ENCODE measurements at regions not wholly inside any gene's neighbourhood (a gene's known extent, or its start where the extent isn't known, plus 50 kb on each side); places are given as distances from the start of the nearest gene placed in this dataset.
"Not testable (repeated sequence)": the region's sequence is repeated elsewhere in the genome, so short reads cannot be mapped to it uniquely, and the experiment has no call there.

DNA sequence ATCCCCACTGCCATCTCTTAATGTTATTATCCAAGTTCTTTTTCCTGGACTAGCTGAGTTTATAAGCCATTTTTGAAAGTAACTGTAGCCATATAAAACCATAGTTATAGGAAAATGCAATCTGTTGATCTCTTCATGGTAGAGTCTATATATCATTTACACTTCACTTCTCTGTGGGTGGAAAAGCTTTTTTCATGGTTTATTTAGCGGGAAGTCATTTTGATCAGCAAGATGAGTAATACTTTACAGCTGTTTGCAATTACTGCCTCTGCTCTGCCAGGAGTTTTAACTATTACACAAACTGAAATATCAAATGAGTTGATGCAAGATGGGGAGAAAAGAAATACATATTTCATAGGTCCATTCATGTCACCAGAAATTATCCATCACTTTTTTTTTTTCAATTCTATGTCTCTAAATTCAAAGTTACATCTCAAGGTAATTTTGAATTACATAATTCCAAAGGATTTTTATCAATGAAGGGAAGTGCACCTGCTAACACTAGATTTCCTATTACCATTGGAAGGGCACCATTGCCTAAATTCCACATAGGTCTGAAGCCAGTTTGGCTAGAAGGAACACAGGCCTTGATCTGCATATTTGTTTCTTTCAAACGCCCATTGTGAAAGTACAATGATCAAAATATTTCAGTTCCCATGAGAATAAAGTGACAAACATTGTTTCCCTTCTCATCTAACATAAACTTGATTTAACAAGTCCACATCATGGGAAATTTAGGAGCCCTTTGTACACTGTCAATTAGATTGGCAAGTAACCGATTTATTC lies 296.7 kb downstream of the ZNF326 start:
- Histone ChIP-seq H3K4me1 (ENCODE audit: control insufficient read depth, insufficient read depth, low read length) (no peaks in the 10 kb centered on the region), H3K9me3 (ENCODE audit: control insufficient read depth, low read length) (no peaks in the 10 kb centered on the region), H3K9ac (ENCODE audit: extremely low read depth, low read length, poor library complexity, severe bottlenecking) (no peak overlapping the region), H3K36me3 (ENCODE audit: control insufficient read depth, insufficient read depth, low read length) (no peaks in the 10 kb centered on the region), H3K4me3 (ENCODE audit: low read length) (no peak overlapping the region), H3K27ac (ENCODE audit: low read depth, low read length) (no peak overlapping the region), H3K27me3 (ENCODE audit: control insufficient read depth, insufficient read depth, low read length, poor library complexity, severe bottlenecking) (no peaks in the 10 kb centered on the region)
- Mint-ChIP-seq H3K9me3 (no peaks in the 10 kb centered on the region), H3K27ac (no peak overlapping the region), H3K4me3 (no peak overlapping the region), H3K36me3 (ENCODE audit: low read depth) (no peaks in the 10 kb centered on the region), H3K27me3 (ENCODE audit: insufficient read depth) (no peaks in the 10 kb centered on the region), H3K4me1 (peaks cover 7% of the 10 kb centered on the region)
- DNase-seq, result no peak
- TF ChIP-seq, protein P1, sequence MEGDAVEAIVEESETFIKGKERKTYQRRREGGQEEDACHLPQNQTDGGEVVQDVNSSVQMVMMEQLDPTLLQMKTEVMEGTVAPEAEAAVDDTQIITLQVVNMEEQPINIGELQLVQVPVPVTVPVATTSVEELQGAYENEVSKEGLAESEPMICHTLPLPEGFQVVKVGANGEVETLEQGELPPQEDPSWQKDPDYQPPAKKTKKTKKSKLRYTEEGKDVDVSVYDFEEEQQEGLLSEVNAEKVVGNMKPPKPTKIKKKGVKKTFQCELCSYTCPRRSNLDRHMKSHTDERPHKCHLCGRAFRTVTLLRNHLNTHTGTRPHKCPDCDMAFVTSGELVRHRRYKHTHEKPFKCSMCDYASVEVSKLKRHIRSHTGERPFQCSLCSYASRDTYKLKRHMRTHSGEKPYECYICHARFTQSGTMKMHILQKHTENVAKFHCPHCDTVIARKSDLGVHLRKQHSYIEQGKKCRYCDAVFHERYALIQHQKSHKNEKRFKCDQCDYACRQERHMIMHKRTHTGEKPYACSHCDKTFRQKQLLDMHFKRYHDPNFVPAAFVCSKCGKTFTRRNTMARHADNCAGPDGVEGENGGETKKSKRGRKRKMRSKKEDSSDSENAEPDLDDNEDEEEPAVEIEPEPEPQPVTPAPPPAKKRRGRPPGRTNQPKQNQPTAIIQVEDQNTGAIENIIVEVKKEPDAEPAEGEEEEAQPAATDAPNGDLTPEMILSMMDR (conservative IDR thresholded peaks at IDR 0.05), result no peak
- WGBS, 2 experiments (ENCODE audit: insufficient coverage in 1 of 2, insufficient read length in 1 of 2), result 95 to 100% methylated on average over 2 to 3 of the region's 3 CpGs

DNA sequence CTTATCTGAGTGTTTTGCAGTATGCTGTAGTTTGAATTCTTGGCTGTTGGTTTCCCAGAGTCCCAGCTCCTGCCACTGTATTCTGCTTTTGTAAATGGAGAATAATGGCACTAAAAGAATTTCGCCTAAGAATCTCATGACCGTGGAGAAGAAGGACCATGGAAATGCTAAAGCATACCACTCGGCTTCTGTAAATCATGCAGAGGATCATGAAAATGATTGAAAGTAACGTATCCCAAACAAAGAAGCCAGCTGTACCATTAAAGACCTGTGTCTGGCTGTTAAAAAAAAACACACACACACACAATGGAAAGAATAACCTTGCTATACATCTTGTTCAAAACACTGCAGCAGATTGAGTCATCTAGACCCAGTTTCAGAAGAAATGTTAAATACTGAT lies 287.9 kb downstream of the ZNF326 start:
- Histone ChIP-seq H3K9me3 (ENCODE audit: control insufficient read depth, low read length) (no peaks in the 10 kb centered on the region), H3K9ac (ENCODE audit: extremely low read depth, low read length, poor library complexity, severe bottlenecking) (no peak overlapping the region), H3K27me3 (ENCODE audit: control insufficient read depth, insufficient read depth, low read length, poor library complexity, severe bottlenecking) (no peaks in the 10 kb centered on the region), H3K27ac (ENCODE audit: low read depth, low read length) (no peak overlapping the region), H3K4me3 (ENCODE audit: low read length) (no peak overlapping the region), H3K36me3 (ENCODE audit: control insufficient read depth, insufficient read depth, low read length) (no peaks in the 10 kb centered on the region), H3K4me1 (ENCODE audit: control insufficient read depth, insufficient read depth, low read length) (no peaks in the 10 kb centered on the region)
- TF ChIP-seq, protein P1 (conservative IDR thresholded peaks at IDR 0.05), result no peak
- H3K36me3 Mint-ChIP-seq (ENCODE audit: low read depth), result no peaks in the 10 kb centered on the region
- no peaks in the 10 kb centered on the region for H3K9me3 Mint-ChIP-seq
- no peak overlapping the region for H3K27ac Mint-ChIP-seq
- no peak overlapping the region for H3K4me3 Mint-ChIP-seq
- WGBS, 2 experiments (ENCODE audit: insufficient coverage in 1 of 2, insufficient read length in 1 of 2), result 91 to 92% methylated on average over 4 of the region's 4 CpGs
- no peak for DNase-seq
- no peaks in the 10 kb centered on the region for H3K27me3 Mint-ChIP-seq (ENCODE audit: insufficient read depth)
- H3K4me1 Mint-ChIP-seq, result peaks cover 15% of the 10 kb centered on the region

DNA sequence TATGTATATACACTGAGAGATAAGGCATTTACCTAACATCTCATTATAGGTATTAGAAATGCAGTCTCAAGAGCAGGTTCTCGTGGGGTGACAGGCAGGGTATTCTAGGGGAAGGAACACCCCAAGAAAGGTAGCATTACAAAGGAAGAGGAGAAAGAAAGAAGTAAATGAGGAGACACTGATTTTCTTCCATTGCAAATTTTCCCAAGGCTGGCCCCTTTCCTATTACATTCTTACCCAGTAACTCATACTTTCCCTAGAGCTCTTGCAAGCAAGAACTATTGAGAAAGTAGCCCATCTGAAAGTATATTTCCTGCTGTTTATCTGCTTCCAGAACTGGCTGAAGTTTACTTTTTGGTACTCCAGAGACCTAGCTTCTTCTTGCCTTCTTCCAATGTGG lies 287.0 kb downstream of the ZNF326 start:
- not testable (repeated sequence) for H3K9me3 ChIP-seq (ENCODE audit: control insufficient read depth, low read length); H3K36me3 ChIP-seq (ENCODE audit: control insufficient read depth, insufficient read depth, low read length); H3K27me3 ChIP-seq (ENCODE audit: control insufficient read depth, insufficient read depth, low read length, poor library complexity, severe bottlenecking); H3K4me3 ChIP-seq (ENCODE audit: low read length); H3K36me3 Mint-ChIP-seq (ENCODE audit: low read depth); H3K27ac ChIP-seq (ENCODE audit: low read depth, low read length); H3K27me3 Mint-ChIP-seq (ENCODE audit: insufficient read depth); H3K9ac ChIP-seq (ENCODE audit: extremely low read depth, low read length, poor library complexity, severe bottlenecking); H3K4me1 ChIP-seq (ENCODE audit: control insufficient read depth, insufficient read depth, low read length); H3K27ac Mint-ChIP-seq; H3K9me3 Mint-ChIP-seq; H3K4me3 Mint-ChIP-seq; DNase-seq; H3K4me1 Mint-ChIP-seq
- WGBS, 2 experiments (ENCODE audit: insufficient coverage in 1 of 2, insufficient read length in 1 of 2), result 83% methylated on average over 1 of the region's 1 CpG; no CpG with 5 or more reads in 1 of the 2 experiments

DNA sequence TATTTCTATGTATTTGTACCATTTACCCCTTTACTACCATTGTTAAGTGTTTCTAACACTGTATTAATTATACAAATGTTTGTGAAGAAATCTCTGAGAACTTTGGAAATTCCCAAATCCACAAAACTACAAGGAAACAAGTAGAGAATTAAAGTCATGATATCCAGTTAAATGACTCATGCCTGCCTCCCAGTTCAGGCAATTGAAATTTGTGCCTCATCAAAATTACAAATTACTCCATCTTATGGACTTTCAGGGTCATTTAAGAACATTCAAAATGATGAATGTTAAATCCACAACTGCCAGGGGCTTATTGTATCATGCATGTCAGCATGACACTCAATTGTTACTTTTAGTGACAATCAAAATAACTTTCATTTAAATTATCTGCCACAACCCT lies 282.4 kb downstream of the ZNF326 start:
- no peak overlapping the region for H3K9ac ChIP-seq (ENCODE audit: extremely low read depth, low read length, poor library complexity, severe bottlenecking)
- H3K27me3 ChIP-seq (ENCODE audit: control insufficient read depth, insufficient read depth, low read length, poor library complexity, severe bottlenecking), result no peaks in the 10 kb centered on the region
- no peak overlapping the region for H3K27ac ChIP-seq (ENCODE audit: low read depth, low read length)
- no peak overlapping the region for H3K4me3 ChIP-seq (ENCODE audit: low read length)
- TF ChIP-seq, protein P1 (conservative IDR thresholded peaks at IDR 0.05), result no peak
- Mint-ChIP-seq H3K9me3 (no peaks in the 10 kb centered on the region), H3K4me1 (peaks cover 24% of the 10 kb centered on the region), H3K36me3 (ENCODE audit: low read depth) (no peaks in the 10 kb centered on the region), H3K27ac (no peak overlapping the region), H3K27me3 (ENCODE audit: insufficient read depth) (no peaks in the 10 kb centered on the region), H3K4me3 (no peak overlapping the region)
- no peaks in the 10 kb centered on the region for H3K9me3 ChIP-seq (ENCODE audit: control insufficient read depth, low read length)
- no peak for DNase-seq
- no peaks in the 10 kb centered on the region for H3K36me3 ChIP-seq (ENCODE audit: control insufficient read depth, insufficient read depth, low read length)
- H3K4me1 ChIP-seq (ENCODE audit: control insufficient read depth, insufficient read depth, low read length), result no peaks in the 10 kb centered on the region

Measured in endodermal cell (in vitro differentiated cells).